ENCODE measurements at regions not wholly inside any gene's neighbourhood (a gene's known extent, or its start where the extent isn't known, plus 50 kb on each side); places are given as distances from the start of the nearest gene placed in this dataset.

DNA sequence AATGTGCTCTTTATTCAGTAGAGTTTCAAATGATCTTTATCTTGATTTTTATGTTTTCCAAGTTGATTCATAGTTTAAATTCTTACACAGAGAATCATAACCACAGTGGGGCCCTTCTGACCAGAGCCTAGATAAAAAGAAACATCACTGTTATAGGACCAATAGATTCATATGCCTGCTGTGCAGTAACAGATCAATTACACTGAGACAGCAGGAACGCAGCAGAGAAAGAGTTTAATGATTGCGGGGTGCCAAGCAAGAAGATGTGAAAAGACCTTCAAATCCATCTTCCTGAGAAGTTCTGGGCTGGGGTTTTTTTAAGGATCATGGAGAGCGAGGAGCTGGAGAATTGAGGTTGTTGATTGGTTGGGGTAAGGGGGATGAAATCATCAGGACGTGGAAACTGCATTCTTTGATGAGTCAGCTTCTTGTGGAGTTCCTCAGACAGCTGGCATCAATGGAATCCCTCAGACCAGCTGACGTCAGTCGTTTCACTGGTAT, 346.6 kb downstream of the TBC1D4 start:
- TF ChIP-seq CTCF (IDR thresholded peaks at IDR 0.05; ENCODE audit: insufficient read depth, low read depth, low read length, missing control alignments): no peak
- DNase-seq (ENCODE audit: low read depth): peak; percentile 83
- H3K4me3 ChIP-seq (ENCODE audit: low read length): no peak overlapping the region

GRCh38 chr13:75132701-75133695, 349.0 kb downstream of the TBC1D4 start:
- DNase-seq (ENCODE audit: low read depth): no peak
- H3K4me3 ChIP-seq (ENCODE audit: low read length): no peak overlapping the region
- TF ChIP-seq CTCF (IDR thresholded peaks at IDR 0.05; ENCODE audit: insufficient read depth, low read depth, low read length, missing control alignments): no peak

DNA sequence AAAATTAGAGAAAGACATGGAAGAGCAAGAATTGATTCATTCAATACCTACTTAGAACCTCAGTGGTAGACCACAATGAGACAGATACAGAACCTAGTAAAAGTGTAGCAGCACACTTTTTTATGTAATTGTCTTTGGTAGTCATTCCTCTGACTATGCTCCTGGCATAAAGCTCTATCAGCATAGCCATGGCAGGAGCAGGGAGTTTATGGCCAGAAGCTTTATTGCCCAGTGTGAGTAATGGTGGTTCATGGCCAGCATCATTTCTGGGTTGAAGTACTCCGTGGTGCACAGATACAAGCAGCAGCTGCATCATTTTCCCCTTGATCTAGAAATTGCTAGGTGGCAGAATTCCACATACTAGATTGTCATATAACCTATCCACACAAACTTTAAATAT, 352.6 kb downstream of the TBC1D4 start:
- no peak overlapping the region for H3K4me3 ChIP-seq (ENCODE audit: low read length)
- TF ChIP-seq CTCF (IDR thresholded peaks at IDR 0.05; ENCODE audit: insufficient read depth, low read depth, low read length, missing control alignments): no peak
- no peak for DNase-seq (ENCODE audit: low read depth)

DNA sequence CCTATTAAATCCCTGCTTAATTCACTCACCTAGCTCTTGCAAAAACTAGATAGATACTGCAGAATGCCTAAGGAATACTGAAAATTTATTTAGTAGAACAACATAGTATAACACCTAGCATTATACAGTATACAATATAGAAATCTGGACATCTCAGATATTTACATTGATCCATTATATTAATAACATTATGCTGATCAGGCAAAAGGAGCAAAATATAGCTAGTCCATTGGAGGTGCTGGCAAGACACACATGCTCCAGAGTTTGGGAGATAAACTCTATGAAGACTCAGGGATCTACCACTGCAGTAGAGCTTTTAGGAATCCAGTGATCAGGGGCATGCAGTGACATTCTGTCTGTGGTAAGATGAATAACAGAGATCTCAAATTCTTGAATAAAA, 357.6 kb downstream of the TBC1D4 start:
- H3K4me3 ChIP-seq (ENCODE audit: low read length): no peak overlapping the region
- no peak for DNase-seq (ENCODE audit: low read depth)
- TF ChIP-seq CTCF (IDR thresholded peaks at IDR 0.05; ENCODE audit: insufficient read depth, low read depth, low read length, missing control alignments): no peak

- no peak overlapping the region for H3K4me3 ChIP-seq (ENCODE audit: low read length)
- no peak for DNase-seq (ENCODE audit: low read depth)
- TF ChIP-seq CTCF (IDR thresholded peaks at IDR 0.05; ENCODE audit: insufficient read depth, low read depth, low read length, missing control alignments): no peak
Observed at GRCh38 chr13:75123428-75123827, 358.5 kb downstream of the TBC1D4 start.

- no peak for TF ChIP-seq CTCF (IDR thresholded peaks at IDR 0.05; ENCODE audit: insufficient read depth, low read depth, low read length, missing control alignments)
- no peak overlapping the region for H3K4me3 ChIP-seq (ENCODE audit: low read length)
- DNase-seq (ENCODE audit: low read depth): no peak
Observed at GRCh38 chr13:75120085-75120484, 361.9 kb downstream of the TBC1D4 start.
